ENCODE measurements at regions not wholly inside any gene's neighbourhood (a gene's known extent, or its start where the extent isn't known, plus 50 kb on each side); places are given as distances from the start of the nearest gene placed in this dataset.

- DNase-seq: no peak
- intact Hi-C loops (cut with micrococcal nuclease; ENCODE audit: unreplicated experiment): no loop called here
- no TSS peak for BruUV-seq (replicated peaks)
- Mint-ChIP-seq H3K4me1 (ENCODE audit: low read depth, unreplicated experiment) (peaks cover 28% of the 10 kb centered on the region), H3K27ac (ENCODE audit: unreplicated experiment) (no peak overlapping the region), H3K4me3 (ENCODE audit: low read depth, unreplicated experiment) (no peak overlapping the region), H3K27me3 (ENCODE audit: unreplicated experiment) (no peaks in the 10 kb centered on the region), H3K9me3 (ENCODE audit: low read depth, unreplicated experiment) (no peaks in the 10 kb centered on the region), H3K36me3 (ENCODE audit: insufficient read depth, unreplicated experiment) (no peaks in the 10 kb centered on the region)
- CTCF ChIA-PET: interaction anchor here (1.2 kb wide), 1 partner anchor 18 kb away, joined by 3 read pairs; no protein-coding TSS in a partner anchor
- TF ChIP-seq CTCF (IDR thresholded peaks at IDR 0.05; ENCODE audit: unreplicated experiment): no peak
Observed at GRCh38 chr3:40921251-40921650, 278.1 kb upstream of the CTNNB1 start.

- Mint-ChIP-seq H3K27me3 (ENCODE audit: unreplicated experiment) (no peaks in the 10 kb centered on the region), H3K4me3 (ENCODE audit: low read depth, unreplicated experiment) (no peak overlapping the region), H3K4me1 (ENCODE audit: low read depth, unreplicated experiment) (peaks cover 28% of the 10 kb centered on the region), H3K36me3 (ENCODE audit: insufficient read depth, unreplicated experiment) (no peaks in the 10 kb centered on the region), H3K9me3 (ENCODE audit: low read depth, unreplicated experiment) (no peaks in the 10 kb centered on the region), H3K27ac (ENCODE audit: unreplicated experiment) (no peak overlapping the region)
- TF ChIP-seq CTCF (IDR thresholded peaks at IDR 0.05; ENCODE audit: unreplicated experiment): no peak
- DNase-seq: no peak
- intact Hi-C loops (cut with micrococcal nuclease; ENCODE audit: unreplicated experiment): no loop called here
- CTCF ChIA-PET: no interaction called here
- no TSS peak for BruUV-seq (replicated peaks)
Observed at GRCh38 chr3:40923143-40923542, 276.2 kb upstream of the CTNNB1 start.

GRCh38 chr3:40923651-40924050, 275.7 kb upstream of the CTNNB1 start:
- intact Hi-C loops (cut with micrococcal nuclease; ENCODE audit: unreplicated experiment): no loop called here
- Mint-ChIP-seq H3K4me3 (ENCODE audit: low read depth, unreplicated experiment) (no peak overlapping the region), H3K4me1 (ENCODE audit: low read depth, unreplicated experiment) (peaks cover 28% of the 10 kb centered on the region), H3K9me3 (ENCODE audit: low read depth, unreplicated experiment) (no peaks in the 10 kb centered on the region), H3K27ac (ENCODE audit: unreplicated experiment) (no peak overlapping the region), H3K36me3 (ENCODE audit: insufficient read depth, unreplicated experiment) (no peaks in the 10 kb centered on the region), H3K27me3 (ENCODE audit: unreplicated experiment) (no peaks in the 10 kb centered on the region)
- no peak for TF ChIP-seq CTCF (IDR thresholded peaks at IDR 0.05; ENCODE audit: unreplicated experiment)
- CTCF ChIA-PET: no interaction called here
- DNase-seq: no peak
- BruUV-seq (replicated peaks): no TSS peak

GRCh38 chr3:40924559-40925141, 274.7 kb upstream of the CTNNB1 start:
- no TSS peak for BruUV-seq (replicated peaks)
- Mint-ChIP-seq H3K4me3 (ENCODE audit: low read depth, unreplicated experiment) (no peak overlapping the region), H3K9me3 (ENCODE audit: low read depth, unreplicated experiment) (no peaks in the 10 kb centered on the region), H3K27me3 (ENCODE audit: unreplicated experiment) (no peaks in the 10 kb centered on the region), H3K36me3 (ENCODE audit: insufficient read depth, unreplicated experiment) (no peaks in the 10 kb centered on the region), H3K27ac (ENCODE audit: unreplicated experiment) (peak overlapping the region; percentile 11), H3K4me1 (ENCODE audit: low read depth, unreplicated experiment) (peaks cover 29% of the 10 kb centered on the region)
- DNase-seq: no peak
- no peak for TF ChIP-seq CTCF (IDR thresholded peaks at IDR 0.05; ENCODE audit: unreplicated experiment)
- intact Hi-C loops (cut with micrococcal nuclease; ENCODE audit: unreplicated experiment): no loop called here
- CTCF ChIA-PET: no interaction called here

All from Calu3 (cell line).